GM21390 (cell line): ENCODE measurements at regions not wholly inside any gene's neighbourhood (a gene's known extent, or its start where the extent isn't known, plus 50 kb on each side); places are given as distances from the start of the nearest gene placed in this dataset.
"Not testable (repeated sequence)": the region's sequence is repeated elsewhere in the genome, so short reads cannot be mapped to it uniquely, and the experiment has no call there.

ENCODE experiments used
- ATAC-seq: cut with Tn5 transposase; IDR thresholded peaks from one replicate; pipeline ENCODE4 v1.9.1; 2021; ENCODE audit not compliant: unreplicated experiment

DNA sequence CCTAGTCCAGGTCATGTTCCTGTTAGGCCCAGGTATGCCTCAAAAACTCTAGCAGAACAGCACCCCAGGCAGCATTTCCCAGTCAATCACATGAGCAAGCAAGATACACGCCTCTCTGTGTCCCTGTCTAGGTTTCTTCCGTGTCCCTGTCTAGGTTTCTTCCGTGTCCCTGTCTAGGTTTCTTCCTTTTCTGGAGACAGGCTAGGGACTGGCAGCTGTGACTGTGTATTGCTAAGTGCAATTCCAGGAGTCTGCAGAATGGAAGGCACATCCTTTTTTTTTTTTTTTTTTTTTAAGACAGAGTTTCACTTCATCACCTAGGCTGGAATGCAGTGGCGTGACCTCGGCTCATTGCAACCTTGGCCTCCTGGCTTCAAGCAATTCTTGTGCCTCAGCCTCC is 77.6 kb downstream of the SETD4 start:
- ATAC-seq = no peak

DNA sequence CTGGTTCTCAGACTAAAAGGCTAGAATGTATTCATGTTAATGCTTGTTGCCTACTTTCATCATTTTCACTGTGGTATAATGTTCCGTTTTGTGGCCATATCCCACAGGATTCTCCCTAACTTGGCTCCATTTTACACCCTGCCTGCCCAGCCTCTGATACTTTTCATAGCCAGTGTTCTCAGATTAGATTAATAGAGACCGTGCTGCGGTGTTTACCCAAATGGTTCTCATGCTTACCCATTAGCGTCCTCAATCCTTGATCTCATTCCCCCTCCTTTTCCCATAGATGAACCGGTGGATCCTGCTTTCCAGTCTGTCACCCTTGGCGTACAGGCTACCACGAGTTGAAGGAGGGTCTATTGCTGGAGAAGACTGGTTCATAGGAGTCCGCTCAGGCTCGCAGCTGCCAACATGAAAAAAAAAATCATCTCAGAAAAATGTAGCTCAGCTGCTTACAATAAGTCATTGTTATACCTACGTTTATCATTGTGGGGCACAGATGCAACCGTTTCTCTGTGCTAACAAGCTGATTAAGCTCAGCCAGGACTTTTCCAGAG is 78.7 kb downstream of the SETD4 start:
- no peak for ATAC-seq

DNA sequence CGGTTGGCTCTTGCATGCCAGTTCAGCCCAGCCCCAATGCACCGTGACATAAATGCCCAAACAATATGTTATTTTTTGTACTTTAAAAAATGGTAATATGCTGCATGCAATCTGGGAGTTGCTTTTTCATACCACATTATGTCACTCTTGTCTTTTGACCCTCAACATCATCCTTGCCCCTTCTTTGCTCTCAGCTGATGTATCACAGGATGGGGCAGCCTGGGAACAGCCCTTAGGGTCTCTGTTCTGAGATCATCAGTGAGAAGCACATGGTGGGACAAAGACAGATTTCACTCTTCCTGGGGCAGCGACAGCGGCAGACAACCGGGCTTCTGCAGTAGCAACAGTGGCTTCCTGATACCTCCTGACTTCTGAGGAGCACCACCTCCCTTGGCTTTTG is 79.5 kb downstream of the SETD4 start:
- ATAC-seq = no peak

DNA sequence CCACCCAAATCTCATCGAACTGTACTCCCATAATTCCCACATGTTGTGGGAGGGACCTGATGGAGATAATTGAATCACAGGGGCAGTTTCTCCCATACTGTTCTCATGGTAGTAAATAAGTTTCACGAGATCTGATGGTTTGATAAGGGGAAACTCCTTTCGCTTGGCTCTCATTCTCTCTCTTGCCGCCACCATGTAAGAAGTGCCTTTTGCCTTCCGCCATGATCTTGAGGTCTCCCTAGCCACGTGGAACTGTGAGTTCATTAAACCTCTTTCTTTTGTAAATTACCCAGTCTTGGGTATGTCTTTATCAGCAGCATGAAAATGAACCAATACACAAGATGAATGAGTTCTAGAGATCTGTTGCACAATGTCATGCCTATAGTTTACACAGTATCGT is 82.5 kb downstream of the SETD4 start:
- not testable (repeated sequence) for ATAC-seq

DNA sequence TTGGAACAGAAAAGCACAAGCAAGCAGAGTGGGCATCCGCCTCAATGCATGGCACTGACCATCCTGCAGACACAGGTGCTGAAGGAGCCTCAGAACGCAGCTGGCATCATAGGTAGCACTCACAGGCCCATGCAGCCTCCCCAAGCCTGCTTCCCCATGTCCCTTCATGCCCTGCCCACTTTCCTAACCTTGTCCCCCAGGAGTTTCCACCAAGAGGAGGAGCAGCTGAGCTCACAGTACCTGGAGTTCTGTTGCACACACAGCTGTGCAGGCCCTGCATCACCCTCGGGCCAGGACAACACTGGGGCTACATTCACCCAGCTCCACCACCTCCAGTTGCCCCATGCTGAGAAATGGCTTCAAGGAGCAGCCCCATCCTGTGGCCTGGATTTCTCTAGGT is 83.4 kb downstream of the SETD4 start:
- no peak for ATAC-seq

DNA sequence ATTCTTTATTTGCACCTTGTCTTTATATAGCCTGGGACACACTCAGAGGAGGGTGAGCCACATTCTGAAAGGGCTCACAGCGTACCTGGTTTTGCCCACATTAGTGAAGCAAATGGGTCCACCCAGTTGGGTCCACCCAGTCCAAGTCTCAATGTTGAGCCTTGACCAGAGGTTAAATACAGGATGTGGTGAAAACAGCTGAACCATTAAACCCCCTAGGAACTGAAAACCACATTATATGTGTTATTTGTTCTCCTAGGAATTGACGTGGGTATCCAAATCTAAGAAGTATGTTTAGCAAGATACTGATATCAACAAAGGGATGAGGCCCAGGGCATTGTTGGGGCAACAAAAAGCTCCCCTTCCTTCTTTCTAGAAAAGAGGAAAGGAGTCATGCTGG is 83.8 kb downstream of the SETD4 start:
- no peak for ATAC-seq

DNA sequence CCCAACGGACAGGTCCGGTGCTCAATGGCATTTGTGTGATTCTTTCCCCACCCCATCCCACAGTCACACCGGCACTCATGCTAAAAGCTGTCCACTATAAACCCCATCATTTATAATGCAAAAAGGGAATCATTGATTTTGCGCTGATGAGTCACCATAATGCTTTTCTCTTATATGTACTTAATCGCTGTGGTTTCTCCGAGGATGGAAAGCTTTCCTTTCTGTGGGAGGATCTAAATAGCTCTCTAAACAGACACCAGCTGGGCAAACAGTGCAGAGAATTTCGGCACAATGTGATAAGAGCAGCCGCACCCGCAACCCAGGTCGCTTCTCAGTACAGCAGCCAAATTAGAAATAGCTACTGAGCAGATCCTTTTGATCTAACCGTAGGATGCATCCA is 85.6 kb downstream of the SETD4 start:
- no peak for ATAC-seq

DNA sequence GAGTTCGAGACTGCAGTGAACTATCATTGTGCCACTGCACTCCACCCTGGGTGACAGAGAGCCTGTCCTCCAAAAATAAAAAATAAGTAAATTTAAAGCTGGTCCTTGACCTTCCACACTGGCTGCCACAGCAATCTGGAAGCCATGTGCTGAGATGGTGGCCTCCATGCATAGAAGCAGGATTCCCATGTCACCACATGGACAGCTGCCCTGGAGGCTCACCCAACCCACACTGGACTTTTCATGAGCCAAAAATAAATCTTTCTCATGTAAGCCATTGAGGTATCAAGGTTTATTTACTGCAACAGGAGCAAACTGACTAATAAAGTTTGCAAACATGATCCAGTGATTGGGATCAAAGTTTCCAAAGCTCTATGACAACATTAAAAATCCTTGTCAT is 88.5 kb downstream of the SETD4 start:
- no peak for ATAC-seq

DNA sequence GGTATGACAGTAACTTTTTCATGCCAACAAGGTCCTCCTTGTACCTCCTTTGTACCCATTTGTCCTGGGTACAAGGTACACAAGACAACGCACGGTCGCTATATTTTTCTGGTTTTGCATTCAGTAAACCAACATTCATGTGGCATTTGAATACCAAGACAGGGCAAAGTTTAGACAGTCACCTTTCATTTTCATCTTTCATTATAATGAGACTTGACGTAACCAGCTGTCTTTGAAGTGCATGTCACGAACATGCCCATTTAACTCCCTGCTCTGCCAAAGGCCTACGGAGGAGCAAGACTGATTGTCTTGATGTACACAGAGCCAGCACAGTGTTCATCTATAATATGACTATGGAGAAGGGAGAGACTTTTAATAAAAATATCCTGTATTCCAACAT is 91.0 kb downstream of the SETD4 start:
- ATAC-seq = no peak

DNA sequence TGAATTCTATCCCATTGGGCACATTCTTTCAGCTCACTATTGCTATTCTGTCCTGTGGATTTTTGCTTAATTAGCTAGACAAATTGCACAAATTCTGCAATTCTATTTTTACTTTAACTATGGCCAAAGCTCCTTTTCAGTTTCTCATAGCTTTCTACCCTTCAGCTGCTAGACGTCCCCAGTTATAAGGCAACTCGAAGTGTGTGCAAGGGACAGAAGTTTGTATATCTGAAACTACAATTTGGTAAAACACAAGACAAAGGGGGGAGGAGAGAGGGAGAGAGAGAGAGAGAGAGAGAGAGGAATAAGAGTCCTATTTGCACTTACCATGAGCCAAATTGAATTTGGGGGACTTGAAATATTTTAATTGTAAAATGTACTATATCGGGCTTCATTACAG is 91.8 kb downstream of the SETD4 start:
- no peak for ATAC-seq

DNA sequence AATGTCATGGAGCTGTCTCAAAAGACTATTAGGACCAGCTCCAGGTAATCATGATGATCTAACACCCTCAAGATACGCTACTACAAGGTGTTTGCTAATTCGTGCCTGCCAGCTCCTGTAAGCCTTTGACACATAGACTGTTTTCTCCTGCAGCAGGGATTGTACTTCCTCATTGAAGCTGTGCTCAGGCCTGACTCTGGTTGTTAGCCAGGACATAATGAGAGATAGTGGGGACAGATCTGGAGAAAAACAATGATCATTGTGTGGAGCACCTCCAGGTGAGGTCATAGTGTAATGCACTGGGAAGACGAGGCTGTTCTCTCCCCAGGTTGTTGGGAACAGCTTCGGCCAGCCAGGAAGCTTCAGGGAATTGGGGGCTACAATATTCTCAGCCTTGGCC is 94.6 kb downstream of the SETD4 start:
- no peak for ATAC-seq

DNA sequence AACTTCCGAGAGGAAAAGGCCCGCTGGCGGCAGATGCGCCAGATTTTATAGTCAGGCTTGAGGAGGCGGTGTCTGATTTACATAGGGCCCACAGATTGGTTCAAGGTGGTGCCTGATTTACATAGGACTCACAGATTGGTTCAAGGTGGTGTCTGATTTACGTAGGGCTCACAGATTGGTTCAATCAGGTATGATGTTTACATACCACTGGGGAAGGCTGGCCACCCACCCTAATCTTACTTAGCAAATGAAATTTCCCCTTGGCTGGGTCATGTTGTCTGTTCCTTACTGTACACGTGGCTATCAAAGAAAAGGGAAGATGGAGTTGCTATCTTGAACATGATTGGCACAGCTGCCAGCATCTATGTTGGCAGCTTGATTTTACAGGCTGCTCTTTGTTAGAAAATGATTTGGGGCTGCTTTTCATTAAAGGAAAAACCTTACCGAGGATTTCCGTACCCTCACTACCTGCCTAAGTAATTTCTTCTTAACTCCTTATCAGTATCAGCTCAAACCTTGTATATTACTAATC is 96.3 kb downstream of the SETD4 start:
- ATAC-seq = no peak

DNA sequence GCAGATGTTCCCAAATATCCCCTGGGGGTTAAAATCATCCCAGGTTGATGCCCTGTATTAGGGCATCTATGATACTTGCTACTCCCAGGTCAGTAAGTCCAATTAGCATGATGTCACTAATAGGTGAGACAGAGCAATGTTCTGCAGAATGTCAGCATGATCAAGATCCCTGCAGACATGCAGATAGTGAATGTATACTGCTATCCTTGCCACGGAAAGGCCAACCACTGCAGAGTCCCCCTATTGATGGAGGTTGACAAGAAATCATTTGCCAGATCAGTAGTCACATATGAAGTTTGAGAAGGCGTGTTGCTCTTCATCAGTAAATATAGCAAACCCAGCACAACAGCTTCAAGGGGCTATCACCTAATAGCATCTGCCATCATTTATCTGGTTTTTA is 97.4 kb downstream of the SETD4 start:
- ATAC-seq = no peak

DNA sequence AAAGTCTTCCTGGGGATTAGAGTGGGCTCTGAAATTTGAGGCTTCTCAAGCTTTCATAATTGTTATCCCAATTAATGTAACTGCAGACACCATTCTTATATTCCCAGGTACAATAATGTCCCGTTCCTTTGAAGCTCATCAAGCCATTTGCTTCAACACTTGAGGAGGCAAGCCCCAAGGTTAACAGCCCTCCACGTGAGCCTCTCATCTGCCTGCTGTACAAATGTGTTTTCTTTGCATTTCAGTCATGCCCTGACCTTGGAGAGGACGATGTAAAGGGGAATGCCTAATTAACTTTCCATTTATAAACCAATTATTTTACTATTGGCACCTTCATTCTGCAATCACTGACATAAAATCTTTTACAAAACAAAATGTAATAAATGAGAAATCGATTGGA is 106.3 kb downstream of the SETD4 start:
- no peak for ATAC-seq

DNA sequence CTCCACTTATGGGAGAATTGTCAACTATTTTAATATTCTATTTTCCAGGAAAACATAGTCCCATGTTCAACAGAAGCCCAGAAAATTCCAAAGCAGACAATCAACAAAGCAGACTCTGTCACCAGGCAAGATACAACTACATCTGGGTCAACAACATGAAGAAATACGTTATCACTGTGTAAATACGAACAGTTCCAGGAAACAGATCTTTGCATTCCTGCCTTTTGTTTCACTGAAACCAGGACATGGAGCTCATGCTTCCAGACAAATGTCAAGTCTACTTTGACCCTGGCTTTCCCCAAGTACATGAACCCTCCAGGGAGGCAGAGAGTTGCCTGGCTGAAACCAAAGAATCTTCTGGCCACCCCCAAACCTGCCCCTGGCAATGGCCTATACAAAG is 106.7 kb downstream of the SETD4 start:
- ATAC-seq = no peak

DNA sequence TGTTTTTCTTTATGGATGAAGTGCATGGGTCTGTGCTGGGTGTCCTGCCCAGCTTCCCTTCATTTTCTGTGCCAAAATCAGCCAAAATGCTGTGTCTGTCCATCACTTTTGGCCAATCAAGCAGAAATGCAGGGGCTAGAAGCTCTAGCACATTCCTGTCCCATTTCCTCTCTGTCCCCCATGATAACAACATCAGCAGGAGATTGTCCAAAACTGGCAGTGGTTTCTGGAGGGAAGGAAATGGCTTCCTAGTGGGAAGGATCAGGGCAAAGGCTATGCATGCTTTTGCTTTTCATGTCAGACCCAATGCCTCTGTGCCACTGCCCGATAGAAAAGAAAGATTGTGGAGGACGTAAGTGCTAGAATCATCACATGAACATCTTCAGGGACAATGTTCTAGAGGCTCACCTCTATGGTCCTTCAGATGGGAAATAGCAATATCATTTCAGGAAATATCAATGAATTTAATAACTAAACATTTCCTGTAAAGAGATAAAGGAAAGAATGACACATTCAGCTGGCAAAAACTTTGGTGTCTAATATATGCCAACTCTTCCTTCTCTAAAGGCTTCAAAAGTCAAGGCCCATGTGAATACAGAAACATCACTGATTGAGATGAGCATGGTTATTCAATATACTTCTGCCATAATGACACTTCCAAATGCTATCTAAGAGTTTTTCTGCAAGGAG is 107.5 kb downstream of the SETD4 start:
- no peak for ATAC-seq

DNA sequence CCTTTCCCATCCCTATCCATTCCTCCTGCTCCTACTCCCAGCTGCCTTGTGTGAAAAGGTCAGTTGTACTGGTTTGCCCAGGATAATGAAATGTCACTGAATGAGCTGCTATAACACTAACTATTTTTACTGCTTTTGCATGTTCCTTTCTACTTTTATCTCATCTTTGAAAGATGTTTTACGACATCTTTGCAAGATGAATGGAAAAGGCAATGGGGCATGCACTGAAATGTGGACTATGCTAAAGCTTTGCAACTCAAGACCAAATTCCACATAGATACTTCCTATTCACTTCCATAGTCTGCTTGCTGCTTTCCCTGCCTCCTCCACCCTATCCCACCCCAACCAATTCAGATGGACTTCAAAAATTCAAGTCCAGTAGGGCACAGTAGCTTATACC is 111.3 kb downstream of the SETD4 start:
- ATAC-seq = no peak

DNA sequence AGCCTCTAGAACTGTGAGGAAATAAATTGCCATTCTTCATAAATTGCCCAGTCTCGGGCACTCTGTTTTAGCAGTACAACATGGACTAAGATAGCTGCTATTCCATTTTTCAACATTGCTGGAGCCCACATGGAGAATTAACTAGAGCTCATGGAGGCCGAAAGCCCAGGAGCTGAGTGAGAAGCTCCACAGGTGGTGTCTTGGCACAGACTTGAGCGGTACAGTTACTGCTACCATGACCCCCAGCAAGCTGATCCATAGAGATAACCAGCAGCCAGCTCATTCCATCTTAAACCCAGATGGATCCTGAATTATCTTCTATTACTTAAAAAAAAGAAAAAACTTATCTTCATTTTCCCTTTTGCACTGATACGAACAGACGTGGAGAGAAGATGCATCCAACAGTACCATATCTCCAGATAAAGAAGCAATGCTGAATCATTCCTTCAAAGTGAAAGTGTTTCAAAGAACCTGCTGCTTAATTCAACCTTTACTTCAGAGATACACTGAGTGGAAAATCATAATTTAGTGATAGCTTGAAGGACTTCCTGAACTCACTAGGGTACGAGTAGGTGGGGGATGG is 115.1 kb downstream of the SETD4 start:
- no peak for ATAC-seq

DNA sequence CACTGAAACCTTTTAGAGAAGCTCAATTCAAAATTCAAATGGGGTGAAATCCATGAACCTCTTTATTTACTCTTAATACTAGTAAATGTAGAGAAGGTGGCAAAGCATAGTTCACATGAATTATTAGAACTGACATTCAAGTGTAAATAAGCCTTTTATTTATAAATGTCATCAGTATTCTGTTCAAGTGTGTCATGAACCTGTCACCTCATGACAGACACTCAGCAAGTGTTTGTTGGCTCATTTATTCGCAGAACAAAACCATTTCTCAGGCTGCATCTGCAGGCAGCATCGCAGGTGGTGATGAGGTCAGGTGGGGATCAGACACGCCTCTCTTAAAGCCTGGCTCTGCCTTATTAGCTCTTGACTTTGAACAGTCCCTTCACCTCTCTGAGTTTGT is 116.6 kb downstream of the SETD4 start:
- no peak for ATAC-seq

DNA sequence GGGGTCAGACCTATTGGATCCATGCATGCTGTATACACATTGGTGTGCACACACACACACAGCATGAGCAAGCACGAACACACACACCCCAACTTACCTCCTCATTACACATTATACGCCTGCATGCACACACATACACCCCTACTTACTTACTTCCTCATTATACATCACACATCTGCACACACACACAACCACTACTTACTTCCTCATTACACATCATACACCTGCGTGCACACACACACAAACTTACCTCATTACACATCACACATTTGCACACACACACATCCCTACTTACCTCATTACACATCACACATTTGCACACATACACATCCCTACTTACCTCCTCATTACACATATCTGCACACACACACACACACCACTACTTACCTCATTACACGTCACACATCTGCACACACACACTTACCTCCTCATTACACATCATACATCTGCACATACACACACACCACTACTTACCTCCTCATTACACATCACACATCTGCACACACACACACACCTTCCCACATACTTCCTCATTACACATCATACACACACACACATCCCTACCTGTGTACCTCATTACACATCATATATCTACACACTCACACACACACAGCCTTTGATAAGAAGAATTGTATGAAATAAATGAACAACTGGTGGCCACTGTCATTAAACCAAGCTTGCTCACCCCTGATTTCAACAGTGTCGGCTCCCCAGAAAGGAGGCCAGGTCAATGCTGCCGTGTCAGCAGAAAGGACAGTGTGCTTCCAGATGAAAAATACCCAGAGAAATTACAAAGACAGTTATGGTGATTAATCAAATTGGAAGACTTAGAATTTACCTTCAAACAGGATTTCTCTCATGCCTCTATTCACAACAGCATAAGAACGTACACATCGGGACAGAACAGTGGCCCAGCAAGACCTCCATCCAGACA is 117.8 kb downstream of the SETD4 start:
- ATAC-seq = no peak

DNA sequence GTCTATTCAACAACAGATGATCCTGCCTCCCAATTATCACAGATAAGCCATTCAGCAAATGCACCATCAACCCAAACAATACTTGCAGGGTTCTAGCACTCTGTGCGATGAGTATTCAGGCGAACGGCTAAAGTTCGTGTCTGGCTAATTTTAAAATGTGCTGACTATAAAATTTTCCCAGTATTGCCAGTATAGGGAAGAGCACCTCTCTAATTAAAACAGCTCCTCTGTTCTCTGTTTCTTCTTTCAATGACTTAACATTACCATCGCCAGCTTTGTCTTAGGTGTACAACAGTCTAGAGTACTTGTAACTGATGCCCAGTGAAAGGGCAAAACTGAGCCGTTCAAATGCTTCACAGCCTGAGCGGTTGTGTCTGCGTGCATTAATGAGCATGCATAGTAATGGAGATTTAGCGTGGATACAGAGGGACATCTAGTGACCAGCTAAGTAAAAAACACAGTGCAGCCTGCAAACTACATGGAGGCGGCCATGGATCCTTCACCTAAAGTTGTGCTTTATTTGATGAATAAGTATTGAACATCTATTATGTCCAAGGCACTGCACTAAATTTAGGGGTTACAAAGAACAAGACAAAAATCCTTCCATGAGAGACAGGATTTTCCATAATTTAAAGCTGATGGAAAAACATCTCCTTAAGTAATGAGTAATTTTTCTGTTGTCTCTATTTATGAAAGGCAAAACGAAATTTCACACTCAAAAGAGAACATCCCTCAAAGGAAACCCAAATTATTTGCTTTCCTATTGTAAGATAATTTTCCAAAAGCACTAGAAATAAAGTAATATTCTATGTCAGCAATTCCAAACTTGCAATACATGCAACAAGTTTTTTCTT is 120.0 kb downstream of the SETD4 start:
- no peak for ATAC-seq
